ENCODE measurements at regions not wholly inside any gene's neighbourhood (a gene's known extent, or its start where the extent isn't known, plus 50 kb on each side); places are given as distances from the start of the nearest gene placed in this dataset.

GRCh38 chr2:122135021-122135937 is 379.8 kb downstream of the TSN start (continued):
- TF ChIP-seq MEF2A (IDR thresholded peaks at IDR 0.05; ENCODE audit: control insufficient read depth, low read depth, low read length), result no peak
- TF ChIP-seq POLR2AphosphoS2 (IDR thresholded peaks at IDR 0.05; ENCODE audit: low read length), result no peak

DNA sequence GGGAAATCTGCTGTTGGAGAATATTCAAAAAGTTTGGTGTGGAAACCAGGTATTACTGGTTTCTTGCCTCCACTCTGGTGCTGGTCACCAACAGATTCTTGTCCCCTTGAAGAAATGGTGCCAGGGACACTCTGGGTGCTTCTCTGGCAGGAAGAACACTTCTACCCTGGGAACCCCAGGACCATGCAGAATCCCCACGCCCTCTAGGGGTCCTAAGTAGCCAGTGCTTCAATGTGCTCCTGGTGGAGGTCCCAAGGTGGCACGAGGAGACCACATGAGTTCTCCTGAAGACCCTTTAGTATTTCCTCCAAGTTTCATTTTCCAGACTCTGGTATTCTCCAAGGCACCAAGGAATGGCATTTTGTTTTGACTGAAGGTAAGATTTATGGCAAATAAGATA is 380.6 kb downstream of the TSN start:
- Histone ChIP-seq H3K4me1 (replicated peaks in 1 of 2; ENCODE audit: control insufficient read depth in 2 of 2, insufficient read depth in 2 of 2, low read length in 2 of 2) (peaks cover 0 to 8% of the 10 kb centered on the region in 2 experiments; a peak in 2 of 5 replicates), H3K27me3 (ENCODE audit: control insufficient read depth in 2 of 2, insufficient read depth in 2 of 2, low read length in 2 of 2) (no peaks in the 10 kb centered on the region), H3K9ac (ENCODE audit: insufficient read depth in 1 of 2, low read depth in 2 of 2, low read length in 2 of 2) (no peak overlapping the region), H3K79me2 (ENCODE audit: control insufficient read depth, insufficient read depth, low read length) (no peaks in the 10 kb centered on the region), H3K4me2 (ENCODE audit: insufficient read depth, low read length) (no peak overlapping the region), H3K4me3 (no peak overlapping the region), H3K36me3 (ENCODE audit: control insufficient read depth, insufficient read depth, low read length) (no peaks in the 10 kb centered on the region), H3K27ac (ENCODE audit: extremely low read depth, low read depth, low read length) (no peak overlapping the region), H3K9me1 (ENCODE audit: control insufficient read depth, insufficient read depth, low read length) (no peaks in the 10 kb centered on the region), H2AFZ (ENCODE audit: low read depth, low read length) (no peak overlapping the region), H4K20me1 (replicated peaks; ENCODE audit: control insufficient read depth, insufficient read depth, low read length) (no peaks in the 10 kb centered on the region), H3K9me3 (replicated peaks; ENCODE audit: control insufficient read depth, insufficient read depth, low read depth, low read length) (no peaks in the 10 kb centered on the region)
- ATAC-seq (peak; percentile 88), DNase-seq (ENCODE audit: extremely low read depth in 1 of 4, low spot score in 3 of 4) (peak; percentile 26 to 48 (median 42)), FAIRE-seq (peak; percentile 40)
- intact Hi-C loops (cut with micrococcal nuclease) (loop anchor here (5.0 kb wide), 1 partner anchor 159 kb away; no protein-coding TSS in a partner anchor), in situ Hi-C loops (cut with MboI) (no loop called here)
- CTCF ChIA-PET (ENCODE audit: low intra/inter-chr PET ratio), result no interaction called here
- TF ChIP-seq CTCFL (IDR thresholded peaks at IDR 0.05; ENCODE audit: borderline replicate concordance, insufficient read depth, low read depth, low read length, poor library complexity, severe bottlenecking), result peak; percentile 31
- TF ChIP-seq, protein P1, sequence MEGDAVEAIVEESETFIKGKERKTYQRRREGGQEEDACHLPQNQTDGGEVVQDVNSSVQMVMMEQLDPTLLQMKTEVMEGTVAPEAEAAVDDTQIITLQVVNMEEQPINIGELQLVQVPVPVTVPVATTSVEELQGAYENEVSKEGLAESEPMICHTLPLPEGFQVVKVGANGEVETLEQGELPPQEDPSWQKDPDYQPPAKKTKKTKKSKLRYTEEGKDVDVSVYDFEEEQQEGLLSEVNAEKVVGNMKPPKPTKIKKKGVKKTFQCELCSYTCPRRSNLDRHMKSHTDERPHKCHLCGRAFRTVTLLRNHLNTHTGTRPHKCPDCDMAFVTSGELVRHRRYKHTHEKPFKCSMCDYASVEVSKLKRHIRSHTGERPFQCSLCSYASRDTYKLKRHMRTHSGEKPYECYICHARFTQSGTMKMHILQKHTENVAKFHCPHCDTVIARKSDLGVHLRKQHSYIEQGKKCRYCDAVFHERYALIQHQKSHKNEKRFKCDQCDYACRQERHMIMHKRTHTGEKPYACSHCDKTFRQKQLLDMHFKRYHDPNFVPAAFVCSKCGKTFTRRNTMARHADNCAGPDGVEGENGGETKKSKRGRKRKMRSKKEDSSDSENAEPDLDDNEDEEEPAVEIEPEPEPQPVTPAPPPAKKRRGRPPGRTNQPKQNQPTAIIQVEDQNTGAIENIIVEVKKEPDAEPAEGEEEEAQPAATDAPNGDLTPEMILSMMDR (IDR thresholded peaks at IDR 0.05 in 2 of 3, conservative IDR thresholded peaks at IDR 0.05 in 1 of 3; ENCODE audit: insufficient read depth in 2 of 3, low read depth in 1 of 3, low read length in 3 of 3), result peak; percentile 50 to 63 (median 62); a peak in 5 of 6 replicates
- peak in 1 of 2 experiments; percentile 27; a peak in 2 of 4 replicates for TF ChIP-seq RAD21 (CRISPR knock-in tag; conservative IDR thresholded peaks at IDR 0.05 in 1 of 2, IDR thresholded peaks at IDR 0.05 in 1 of 2)
- 0 out of 2 replicates have a peak, but pooled peaks have one; percentile 20 for TF ChIP-seq SMC3 (conservative IDR thresholded peaks at IDR 0.05; ENCODE audit: insufficient read depth, low read depth, low read length)
- TF ChIP-seq, protein P2, sequence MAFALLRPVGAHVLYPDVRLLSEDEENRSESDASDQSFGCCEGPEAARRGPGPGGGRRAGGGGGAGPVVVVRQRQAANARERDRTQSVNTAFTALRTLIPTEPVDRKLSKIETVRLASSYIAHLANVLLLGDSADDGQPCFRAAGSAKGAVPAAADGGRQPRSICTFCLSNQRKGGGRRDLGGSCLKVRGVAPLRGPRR (CRISPR knock-in tag; IDR thresholded peaks at IDR 0.05), result no peak
- WGBS (ENCODE audit: insufficient coverage, low coverage, missing lambda C conversion rate), result 0% methylated on average over 2 of the region's 2 CpGs
- POLR2A ChIA-PET, result interaction anchor here (0.6 kb wide), 1 partner anchor 45 kb away, joined by 3 read pairs; no protein-coding TSS in a partner anchor
- BruUV-seq (replicated peaks), result no TSS peak
